ENCODE measurements at regions not wholly inside any gene's neighbourhood (a gene's known extent, or its start where the extent isn't known, plus 50 kb on each side); places are given as distances from the start of the nearest gene placed in this dataset.
"Not testable (repeated sequence)": the region's sequence is repeated elsewhere in the genome, so short reads cannot be mapped to it uniquely, and the experiment has no call there.

GRCh38 chr5:110812639-110813038 lies 73.8 kb downstream of the SLC25A46 start:
- TF ChIP-seq, protein P1, sequence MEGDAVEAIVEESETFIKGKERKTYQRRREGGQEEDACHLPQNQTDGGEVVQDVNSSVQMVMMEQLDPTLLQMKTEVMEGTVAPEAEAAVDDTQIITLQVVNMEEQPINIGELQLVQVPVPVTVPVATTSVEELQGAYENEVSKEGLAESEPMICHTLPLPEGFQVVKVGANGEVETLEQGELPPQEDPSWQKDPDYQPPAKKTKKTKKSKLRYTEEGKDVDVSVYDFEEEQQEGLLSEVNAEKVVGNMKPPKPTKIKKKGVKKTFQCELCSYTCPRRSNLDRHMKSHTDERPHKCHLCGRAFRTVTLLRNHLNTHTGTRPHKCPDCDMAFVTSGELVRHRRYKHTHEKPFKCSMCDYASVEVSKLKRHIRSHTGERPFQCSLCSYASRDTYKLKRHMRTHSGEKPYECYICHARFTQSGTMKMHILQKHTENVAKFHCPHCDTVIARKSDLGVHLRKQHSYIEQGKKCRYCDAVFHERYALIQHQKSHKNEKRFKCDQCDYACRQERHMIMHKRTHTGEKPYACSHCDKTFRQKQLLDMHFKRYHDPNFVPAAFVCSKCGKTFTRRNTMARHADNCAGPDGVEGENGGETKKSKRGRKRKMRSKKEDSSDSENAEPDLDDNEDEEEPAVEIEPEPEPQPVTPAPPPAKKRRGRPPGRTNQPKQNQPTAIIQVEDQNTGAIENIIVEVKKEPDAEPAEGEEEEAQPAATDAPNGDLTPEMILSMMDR (IDR thresholded peaks at IDR 0.05; ENCODE audit: low read depth, low read length) = no peak
- DNase-seq (ENCODE audit: extremely low read depth, low read depth) = no peak

- TF ChIP-seq, protein P1 (IDR thresholded peaks at IDR 0.05; ENCODE audit: low read depth, low read length) = no peak
- DNase-seq (ENCODE audit: extremely low read depth, low read depth) = no peak
These were observed 77.3 kb downstream of the SLC25A46 start for GRCh38 chr5:110815916-110816605.

DNA sequence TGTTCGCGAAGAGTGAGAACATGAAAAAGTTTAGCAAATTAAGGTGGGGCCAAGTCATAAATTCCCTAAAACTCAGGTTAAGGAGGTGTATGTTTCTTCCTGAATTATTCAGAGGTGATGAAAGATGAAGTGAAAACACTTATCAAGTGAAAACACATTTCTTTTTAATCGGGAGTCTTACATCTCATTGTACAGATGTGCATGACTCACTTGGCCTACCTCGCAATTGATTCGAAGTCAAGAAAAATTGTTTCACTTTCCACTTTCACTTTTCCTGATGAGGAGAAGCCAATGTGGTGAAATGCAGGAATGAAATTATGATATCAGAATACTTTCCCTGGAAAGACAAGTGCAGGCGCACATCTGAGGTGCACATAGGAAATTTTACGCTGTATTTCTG lies 78.7 kb downstream of the SLC25A46 start:
- no peak for DNase-seq (ENCODE audit: extremely low read depth, low read depth)
- TF ChIP-seq, protein P1 (IDR thresholded peaks at IDR 0.05; ENCODE audit: low read depth, low read length) = no peak

DNA sequence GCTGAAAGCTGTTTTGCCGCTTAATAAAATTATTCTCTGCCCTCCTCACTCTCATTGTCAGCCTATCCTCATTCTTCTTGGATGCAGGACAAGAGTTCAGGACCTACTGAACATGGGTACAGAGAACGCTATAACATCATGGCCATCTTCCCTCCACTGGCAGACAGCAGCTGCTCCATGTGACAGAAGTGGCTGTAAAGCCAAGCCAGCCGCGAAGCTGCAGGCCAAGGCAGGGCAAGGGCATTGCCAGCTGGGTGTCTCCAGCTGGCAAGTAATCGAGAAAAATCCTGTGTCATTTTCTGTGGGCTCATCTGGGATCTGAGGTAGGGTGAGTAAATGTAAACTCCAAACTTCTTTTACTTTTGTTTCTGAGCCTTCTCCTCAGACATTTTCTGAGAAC lies 84.8 kb downstream of the SLC25A46 start:
- TF ChIP-seq, protein P1 (IDR thresholded peaks at IDR 0.05; ENCODE audit: low read depth, low read length) = no peak
- no peak for DNase-seq (ENCODE audit: extremely low read depth, low read depth)

GRCh38 chr5:110824936-110825441 lies 86.2 kb downstream of the SLC25A46 start:
- TF ChIP-seq, protein P1 (IDR thresholded peaks at IDR 0.05; ENCODE audit: low read depth, low read length) = no peak
- no peak for DNase-seq (ENCODE audit: extremely low read depth, low read depth)

DNA sequence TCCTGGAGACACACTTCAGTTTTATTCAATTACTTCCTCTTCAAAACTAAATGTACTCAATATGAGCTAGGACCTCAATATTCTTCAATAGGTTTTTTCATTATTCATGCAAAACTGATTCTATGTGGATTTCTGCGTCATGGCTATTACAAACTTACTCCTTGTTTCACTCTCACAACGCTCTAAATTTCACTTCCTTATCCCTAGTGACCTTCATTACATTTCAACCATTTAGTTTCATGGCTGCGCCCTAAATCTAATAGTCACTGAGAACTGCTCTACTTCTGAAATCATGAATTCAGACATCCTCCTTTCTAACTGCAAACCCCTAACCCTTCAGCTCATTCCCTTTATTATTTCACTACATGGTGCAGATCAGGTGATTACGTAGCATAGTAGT lies 93.9 kb downstream of the SLC25A46 start:
- DNase-seq (ENCODE audit: extremely low read depth, low read depth) = no peak
- TF ChIP-seq, protein P1 (IDR thresholded peaks at IDR 0.05; ENCODE audit: low read depth, low read length) = no peak

GRCh38 chr5:110834933-110835332 lies 96.1 kb downstream of the SLC25A46 start:
- DNase-seq (ENCODE audit: extremely low read depth, low read depth) = not testable (repeated sequence)

DNA sequence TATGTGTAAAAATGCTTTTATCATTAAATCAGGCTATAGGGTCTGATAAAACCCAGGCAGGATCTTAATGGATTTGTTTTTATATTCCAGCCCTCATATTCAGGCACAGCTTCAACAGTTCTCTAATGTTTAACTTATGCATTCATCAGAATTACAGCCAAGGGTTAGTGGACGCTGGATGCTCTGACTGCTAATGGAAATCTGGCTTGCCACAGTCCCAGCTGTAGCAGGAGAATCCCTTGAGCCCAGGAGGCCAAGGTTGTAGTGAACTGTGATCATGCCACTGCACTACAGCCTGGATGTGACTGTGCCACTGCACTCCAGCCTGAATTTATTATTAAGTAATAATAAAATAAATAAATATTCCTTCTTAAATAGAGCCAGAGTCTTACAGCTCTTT lies 98.0 kb downstream of the SLC25A46 start:
- DNase-seq (ENCODE audit: extremely low read depth, low read depth) = no peak
- TF ChIP-seq, protein P1 (IDR thresholded peaks at IDR 0.05; ENCODE audit: low read depth, low read length) = no peak

DNA sequence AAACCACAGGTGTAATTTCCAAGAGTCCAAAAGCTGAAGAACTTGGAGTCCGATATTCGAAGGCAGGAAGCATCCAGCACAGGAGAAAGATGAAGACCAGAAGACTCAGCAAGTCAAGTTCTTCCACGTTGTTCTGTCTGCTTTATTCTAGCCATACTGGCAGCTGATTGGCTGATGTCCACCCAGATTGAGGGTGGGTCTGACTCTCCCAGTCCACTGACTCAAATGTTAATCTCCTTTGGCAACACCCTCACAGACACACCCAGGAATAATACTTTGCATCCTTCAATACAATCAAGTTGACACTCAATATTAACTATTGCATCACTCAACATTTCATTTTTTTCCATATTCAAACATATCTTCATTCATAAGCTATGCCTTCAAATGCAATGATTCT lies 99.5 kb downstream of the SLC25A46 start:
- DNase-seq (ENCODE audit: extremely low read depth, low read depth) = not testable (repeated sequence)
